ENCODE measurements at regions not wholly inside any gene's neighbourhood (a gene's known extent, or its start where the extent isn't known, plus 50 kb on each side); places are given as distances from the start of the nearest gene placed in this dataset.

DNA sequence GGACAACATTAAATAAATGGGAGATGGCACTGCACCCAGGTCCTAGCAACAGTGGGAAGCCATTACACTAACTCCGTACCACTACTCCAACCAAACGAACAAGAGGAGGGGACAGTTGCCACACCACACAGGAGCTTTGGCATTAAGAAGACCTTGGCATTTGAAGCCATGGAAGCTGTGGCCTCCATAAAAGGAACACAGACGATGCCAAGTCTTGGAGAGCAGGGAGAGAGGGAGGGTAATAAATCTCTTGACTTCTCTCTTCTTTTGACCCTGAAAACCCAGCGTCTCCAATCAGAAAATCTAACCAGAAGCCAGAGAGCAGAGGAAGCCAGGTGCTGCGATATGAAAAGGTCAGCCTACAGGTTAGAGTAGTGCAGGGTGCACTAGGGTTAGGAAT is 338.8 kb upstream of the TMEM132C start:
- Histone ChIP-seq H3K36me3 (ENCODE audit: low read depth) (no peaks in the 10 kb centered on the region), H3K27ac (no peak overlapping the region), H3K4me3 (no peak overlapping the region), H2AFZ (no peak overlapping the region), H3K4me2 (no peak overlapping the region), H4K20me1 (ENCODE audit: insufficient read depth) (no peaks in the 10 kb centered on the region), H3K27me3 (ENCODE audit: insufficient read depth, low read depth) (no peaks in the 10 kb centered on the region), H3F3A (ENCODE audit: insufficient read depth, low read depth) (no peaks in the 10 kb centered on the region), H3K9me3 (ENCODE audit: insufficient read depth, low read depth) (no peaks in the 10 kb centered on the region), H3K4me1 (replicated peaks; ENCODE audit: insufficient read depth) (no peaks in the 10 kb centered on the region), H3K79me2 (ENCODE audit: low read depth) (no peaks in the 10 kb centered on the region), H3K9me2 (ENCODE audit: insufficient read depth) (no peaks in the 10 kb centered on the region)
- intact Hi-C loops (cut with micrococcal nuclease; ENCODE audit: unreplicated experiment) = no loop called here
- TF ChIP-seq EZH2 (IDR thresholded peaks at IDR 0.05; ENCODE audit: low read depth) = no peak
- no peak for TF ChIP-seq CTCF (conservative IDR thresholded peaks at IDR 0.05)
- ChIA-PET CTCF (no interaction called here), POLR2A (ENCODE audit: unreplicated experiment) (no interaction called here)
- no TSS peak for BruUV-seq (replicated peaks)
- no peak for DNase-seq

GRCh38 chr12:127928615-127929571 is 338.1 kb upstream of the TMEM132C start:
- no TSS peak for BruUV-seq (replicated peaks)
- H3K9me3 ChIP-seq (ENCODE audit: insufficient read depth, low read depth) = no peaks in the 10 kb centered on the region
- no peaks in the 10 kb centered on the region for H3F3A ChIP-seq (ENCODE audit: insufficient read depth, low read depth)
- H3K4me2 ChIP-seq = no peak overlapping the region
- intact Hi-C loops (cut with micrococcal nuclease; ENCODE audit: unreplicated experiment) = no loop called here
- CTCF ChIA-PET = no interaction called here
- no peak for DNase-seq
- H3K4me1 ChIP-seq (replicated peaks; ENCODE audit: insufficient read depth) = no peaks in the 10 kb centered on the region
- H3K27ac ChIP-seq = no peak overlapping the region
- no peaks in the 10 kb centered on the region for H3K79me2 ChIP-seq (ENCODE audit: low read depth)
- TF ChIP-seq EZH2 (IDR thresholded peaks at IDR 0.05; ENCODE audit: low read depth) = no peak
- no peak for TF ChIP-seq CTCF (conservative IDR thresholded peaks at IDR 0.05)
- H3K9me2 ChIP-seq (ENCODE audit: insufficient read depth) = no peaks in the 10 kb centered on the region
- no peaks in the 10 kb centered on the region for H3K36me3 ChIP-seq (ENCODE audit: low read depth)
- H4K20me1 ChIP-seq (ENCODE audit: insufficient read depth) = no peaks in the 10 kb centered on the region
- POLR2A ChIA-PET (ENCODE audit: unreplicated experiment) = no interaction called here
- H3K4me3 ChIP-seq = no peak overlapping the region
- H2AFZ ChIP-seq = no peak overlapping the region
- H3K27me3 ChIP-seq (ENCODE audit: insufficient read depth, low read depth) = no peaks in the 10 kb centered on the region

GRCh38 chr12:127930122-127930521 is 336.8 kb upstream of the TMEM132C start:
- H3K27me3 ChIP-seq (ENCODE audit: insufficient read depth, low read depth) = no peaks in the 10 kb centered on the region
- POLR2A ChIA-PET (ENCODE audit: unreplicated experiment) = no interaction called here
- H3K79me2 ChIP-seq (ENCODE audit: low read depth) = no peaks in the 10 kb centered on the region
- no peaks in the 10 kb centered on the region for H3F3A ChIP-seq (ENCODE audit: insufficient read depth, low read depth)
- H3K9me3 ChIP-seq (ENCODE audit: insufficient read depth, low read depth) = no peaks in the 10 kb centered on the region
- no peaks in the 10 kb centered on the region for H3K36me3 ChIP-seq (ENCODE audit: low read depth)
- TF ChIP-seq EZH2 (IDR thresholded peaks at IDR 0.05; ENCODE audit: low read depth) (no peak), CTCF (conservative IDR thresholded peaks at IDR 0.05) (no peak)
- no peaks in the 10 kb centered on the region for H3K9me2 ChIP-seq (ENCODE audit: insufficient read depth)
- intact Hi-C loops (cut with micrococcal nuclease; ENCODE audit: unreplicated experiment) = no loop called here
- H3K4me3 ChIP-seq = no peak overlapping the region
- H4K20me1 ChIP-seq (ENCODE audit: insufficient read depth) = no peaks in the 10 kb centered on the region
- no peak overlapping the region for H3K4me2 ChIP-seq
- no peak overlapping the region for H2AFZ ChIP-seq
- H3K27ac ChIP-seq = no peak overlapping the region
- CTCF ChIA-PET = no interaction called here
- H3K4me1 ChIP-seq (replicated peaks; ENCODE audit: insufficient read depth) = no peaks in the 10 kb centered on the region
- BruUV-seq (replicated peaks) = no TSS peak
- no peak for DNase-seq
